NB4 (cell line): ENCODE measurements at regions not wholly inside any gene's neighbourhood (a gene's known extent, or its start where the extent isn't known, plus 50 kb on each side); places are given as distances from the start of the nearest gene placed in this dataset.

ENCODE experiments used
- POLR2A ChIP-seq: IDR thresholded peaks from 2 replicates; pipeline ENCODE4 v1.6.1; 2011; ENCODE audit warnings: mild to moderate bottlenecking; ENCODE audit not compliant: insufficient read length; ENCODE audit errors: extremely low read depth
- TF ChIP-seq, protein P1 (sequence below): IDR thresholded peaks from one replicate; pipeline ENCODE4 v1.5.1; 2012; ENCODE audit warnings: low read depth, low read length
- TF ChIP-seq, protein P2 (sequence below): IDR thresholded peaks from 2 replicates; pipeline ENCODE4 v1.6.1; 2011; ENCODE audit warnings: low read depth, low read length

DNA sequence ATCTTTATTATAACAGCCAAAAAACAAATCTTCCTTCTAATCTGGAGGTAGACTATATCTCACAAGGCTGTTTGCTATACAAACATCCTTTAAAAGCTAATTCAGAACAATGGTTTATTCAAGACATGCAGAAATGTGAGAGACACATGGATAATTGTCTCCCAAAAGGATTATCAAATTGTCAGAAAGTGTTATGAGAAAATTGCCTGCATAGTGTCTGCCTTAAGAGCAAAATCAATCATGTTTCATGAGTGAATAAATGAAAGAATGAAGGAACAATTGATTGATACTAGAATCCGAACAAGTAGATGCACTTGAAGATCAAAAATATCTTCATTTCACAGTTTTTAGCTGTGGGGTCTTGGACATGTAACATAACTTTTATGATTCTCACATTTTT is 621.7 kb upstream of the BOD1L1 start:
- TF ChIP-seq, protein P1, sequence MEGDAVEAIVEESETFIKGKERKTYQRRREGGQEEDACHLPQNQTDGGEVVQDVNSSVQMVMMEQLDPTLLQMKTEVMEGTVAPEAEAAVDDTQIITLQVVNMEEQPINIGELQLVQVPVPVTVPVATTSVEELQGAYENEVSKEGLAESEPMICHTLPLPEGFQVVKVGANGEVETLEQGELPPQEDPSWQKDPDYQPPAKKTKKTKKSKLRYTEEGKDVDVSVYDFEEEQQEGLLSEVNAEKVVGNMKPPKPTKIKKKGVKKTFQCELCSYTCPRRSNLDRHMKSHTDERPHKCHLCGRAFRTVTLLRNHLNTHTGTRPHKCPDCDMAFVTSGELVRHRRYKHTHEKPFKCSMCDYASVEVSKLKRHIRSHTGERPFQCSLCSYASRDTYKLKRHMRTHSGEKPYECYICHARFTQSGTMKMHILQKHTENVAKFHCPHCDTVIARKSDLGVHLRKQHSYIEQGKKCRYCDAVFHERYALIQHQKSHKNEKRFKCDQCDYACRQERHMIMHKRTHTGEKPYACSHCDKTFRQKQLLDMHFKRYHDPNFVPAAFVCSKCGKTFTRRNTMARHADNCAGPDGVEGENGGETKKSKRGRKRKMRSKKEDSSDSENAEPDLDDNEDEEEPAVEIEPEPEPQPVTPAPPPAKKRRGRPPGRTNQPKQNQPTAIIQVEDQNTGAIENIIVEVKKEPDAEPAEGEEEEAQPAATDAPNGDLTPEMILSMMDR: no peak
- TF ChIP-seq, protein P2, sequence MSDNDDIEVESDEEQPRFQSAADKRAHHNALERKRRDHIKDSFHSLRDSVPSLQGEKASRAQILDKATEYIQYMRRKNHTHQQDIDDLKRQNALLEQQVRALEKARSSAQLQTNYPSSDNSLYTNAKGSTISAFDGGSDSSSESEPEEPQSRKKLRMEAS: no peak
- no peak for TF ChIP-seq POLR2A
